HepG2 (cell line): ENCODE measurements at regions not wholly inside any gene's neighbourhood (a gene's known extent, or its start where the extent isn't known, plus 50 kb on each side); places are given as distances from the start of the nearest gene placed in this dataset.

Experiments used
- ATAC-seq: fragments of 200-7000 bp; cut with Tn5 transposase; 3 replicates; pipeline ENCODE4 v1.9.1; 2020; ENCODE audit warnings: mild to moderate bottlenecking, moderate library complexity
- BruUV-seq: library from RNA; stranded (reverse); fragments of 400-500 nt; replicated peaks from 2 replicates; lab custom pipeline; 2021; lab: Mats Ljungman, UMichigan
- CTCF ChIA-PET: fragments of 300-600 bp; formaldehyde crosslinking; extraction: SDS; loops from one replicate; lab custom pipeline; 2021; ENCODE audit warnings: low total read pairs, inconsistent platforms, low intra/inter-chr PET ratio; lab: Yijun Ruan, JAX
- POLR2A ChIA-PET: fragments of 350-600 bp; sonication (Branson Sonifier 250); formaldehyde crosslinking; loops from one replicate; lab custom pipeline; 2020; ENCODE audit warnings: antibody characterized with exemption, inconsistent platforms; lab: Yijun Ruan, JAX
- DNase-seq: peaks from one replicate; pipeline ENCODE4 v3.0.0-alpha.2; 2015; ENCODE audit warnings: low spot score
- FAIRE-seq: peaks from 3 replicates; lab custom pipeline; 2011; peaks lifted over from hg19 to GRCh38; lab: Jason Lieb, UNC
- H2AFZ ChIP-seq: one replicate; pipeline ENCODE4 v1.6.1; 2011; ENCODE audit warnings: low read length, inconsistent platforms
- H3K27ac ChIP-seq: fragments of 300-600 bp; 3 replicates; pipeline ENCODE4 v1.8.0; 2011; ENCODE audit warnings: mixed run types, mild to moderate bottlenecking, mixed read lengths, low read length, inconsistent platforms; ENCODE audit not compliant: insufficient read depth; ENCODE audit errors: extremely low read length
- H3K27me3 ChIP-seq, 2 experiments: fragments of 200-600 bp in 1 of 2; 2 replicates in 1 of 2; 3 replicates in 1 of 2; pipeline versions ENCODE4 v1.6.0 to v1.8.0; 2011; ENCODE audit warnings: low read length in 2 of 2, mild to moderate bottlenecking in 2 of 2, moderate library complexity in 2 of 2, inconsistent platforms in 1 of 2; ENCODE audit not compliant: insufficient read depth in 2 of 2, control insufficient read depth in 1 of 2
- H3K36me3 ChIP-seq, 2 experiments: fragments of 200-600 bp in 1 of 2; replicated peaks in 1 of 2; 2 replicates in 1 of 2; 3 replicates in 1 of 2; pipeline versions ENCODE4 v1.5.1 to v1.8.0; 2011; ENCODE audit warnings: low read length in 2 of 2, inconsistent platforms in 1 of 2; ENCODE audit not compliant: insufficient read depth in 2 of 2, control insufficient read depth in 1 of 2
- H3K4me1 ChIP-seq: 2 replicates; pipeline ENCODE4 v1.5.1; 2012; ENCODE audit warnings: low read length, inconsistent platforms; ENCODE audit not compliant: insufficient read depth
- H3K4me2 ChIP-seq: 2 replicates; pipeline ENCODE4 v1.6.0; 2011; ENCODE audit warnings: low read depth, low read length, inconsistent platforms
- H3K4me3 ChIP-seq, 3 experiments: fragments of 200-600 bp in 1 of 3; sonication (generic), shearing (Covaris generic) in 1 of 3; replicated peaks in 1 of 3; 2 replicates each; pipeline ENCODE4 v1.5.1; 2011 to 2016; ENCODE audit warnings: low read length in 3 of 3, inconsistent platforms in 2 of 3, low read depth in 2 of 3, mild to moderate bottlenecking in 2 of 3, control low read depth in 1 of 3, mixed read lengths in 1 of 3; ENCODE audit not compliant: insufficient read depth in 1 of 3
- H3K79me2 ChIP-seq: one replicate; pipeline ENCODE4 v1.6.1; 2011; ENCODE audit warnings: low read length, inconsistent platforms; ENCODE audit not compliant: insufficient read depth
- H3K9ac ChIP-seq: 2 replicates; pipeline ENCODE4 v1.6.0; 2011; ENCODE audit warnings: mild to moderate bottlenecking, low read depth, low read length, inconsistent platforms; ENCODE audit not compliant: insufficient read depth
- H3K9me3 ChIP-seq: 2 replicates; pipeline ENCODE4 v1.5.1; 2012; ENCODE audit warnings: mild to moderate bottlenecking, low read length
- H4K20me1 ChIP-seq: 2 replicates; pipeline ENCODE4 v1.6.0; 2011; ENCODE audit warnings: inconsistent platforms, mild to moderate bottlenecking, low read length, moderate library complexity; ENCODE audit not compliant: insufficient read depth
- AFF4 ChIP-seq: sonication (generic); formaldehyde crosslinking; IDR thresholded peaks from 2 replicates; pipeline ENCODE4 v1.4.0; 2020; ENCODE audit warnings: missing genetic modification reagents
- ARNT2 ChIP-seq: sonication (generic); formaldehyde crosslinking; IDR thresholded peaks from 2 replicates; pipeline ENCODE4 v1.8.0; 2022; ENCODE audit warnings: mild to moderate bottlenecking, low read depth, missing genetic modification reagents, moderate library complexity
- FOXK2 ChIP-seq: fragments of 450-650 bp; IDR thresholded peaks from 2 replicates; pipeline ENCODE4 v1.6.1; 2016
- GABPB1 ChIP-seq: IDR thresholded peaks from 2 replicates; pipeline ENCODE4 v1.6.1; 2016; ENCODE audit warnings: mild to moderate bottlenecking, missing genetic modification reagents, moderate library complexity, missing compliant biosample characterization
- HOXA9 ChIP-seq: sonication (generic); formaldehyde crosslinking; IDR thresholded peaks from 2 replicates; pipeline ENCODE4 v1.8.1; 2022; ENCODE audit warnings: missing genetic modification reagents, mild to moderate bottlenecking, moderate library complexity, borderline replicate concordance
- MAZ ChIP-seq, 2 experiments: sonication (generic) in 1 of 2; formaldehyde crosslinking in 1 of 2; IDR thresholded peaks; 2 replicates each; pipeline versions ENCODE4 v1.5.0 to v1.6.1; 2012 to 2020; ENCODE audit warnings: low read depth in 2 of 2, mild to moderate bottlenecking in 2 of 2, borderline replicate concordance in 1 of 2, improper control_type of control experiment in 1 of 2, low read length in 1 of 2, missing genetic modification reagents in 1 of 2, moderate library complexity in 1 of 2
- MLX ChIP-seq: IDR thresholded peaks from 2 replicates; pipeline ENCODE4 v1.6.1; 2016
- RELA ChIP-seq: sonication (generic); formaldehyde crosslinking; IDR thresholded peaks from 2 replicates; pipeline ENCODE4 v1.4.0; 2020; ENCODE audit warnings: missing genetic modification reagents
- ZBTB1 ChIP-seq: sonication (generic); formaldehyde crosslinking; IDR thresholded peaks from 2 replicates; pipeline ENCODE4 v1.4.0; 2020; ENCODE audit warnings: missing genetic modification reagents, borderline replicate concordance
- ZBTB34 ChIP-seq: sonication (generic); formaldehyde crosslinking; IDR thresholded peaks from 2 replicates; pipeline ENCODE4 v1.8.0; 2022; ENCODE audit warnings: mild to moderate bottlenecking, missing genetic modification reagents
- ZMYM2 ChIP-seq: sonication (generic); formaldehyde crosslinking; IDR thresholded peaks from 2 replicates; pipeline ENCODE4 v1.8.0; 2022; ENCODE audit warnings: mild to moderate bottlenecking, missing genetic modification reagents
- ZNF12 ChIP-seq: sonication (generic); formaldehyde crosslinking; IDR thresholded peaks from 2 replicates; pipeline ENCODE4 v1.5.0; 2020; ENCODE audit warnings: missing genetic modification reagents
- ZNF788 ChIP-seq: sonication (generic); formaldehyde crosslinking; IDR thresholded peaks from 2 replicates; pipeline ENCODE4 v1.5.0; 2020; ENCODE audit warnings: mild to moderate bottlenecking, missing genetic modification reagents, borderline replicate concordance
- WGBS: methylation state at CpG from one replicate; pipeline ENCODE4 v1.1.6; 2017; ENCODE audit warnings: low lambda C conversion rate; 5-methylcytosine and 5-hydroxymethylcytosine counted together
- in situ Hi-C: cut with HindIII; loops from 2 replicates; pipeline ENCODE4 v1.10.0; 2017; ENCODE audit warnings: low pct_unique_long_range_greater_than_20kb; ENCODE audit not compliant: extremely low pct_ligation_motif_present
- intact Hi-C: fragments of 100-400 bp; cut with micrococcal nuclease; formaldehyde crosslinking; loops from one replicate; pipeline ENCODE4 v1.10.0; 2022; ENCODE audit not compliant: unreplicated experiment

GRCh38 chr5:51686622-51687021, 303.4 kb downstream of the ISL1 start:
- no peak overlapping the region for H3K4me3 ChIP-seq
- FAIRE-seq (no peak), DNase-seq (no peak)
- H4K20me1 ChIP-seq = no peaks in the 10 kb centered on the region
- ChIA-PET CTCF (no interaction called here), POLR2A (no interaction called here)
- H3K4me2 ChIP-seq = no peak overlapping the region
- no peaks in the 10 kb centered on the region for H3K36me3 ChIP-seq
- intact Hi-C loops = no loop called here
- in situ Hi-C loops = no loop called here
- no peak overlapping the region for H3K27ac ChIP-seq
- H3K79me2 ChIP-seq = no peaks in the 10 kb centered on the region
- no peaks in the 10 kb centered on the region for H3K9me3 ChIP-seq
- no peak overlapping the region for H3K9ac ChIP-seq
- no TSS peak for BruUV-seq
- H3K4me1 ChIP-seq = no peaks in the 10 kb centered on the region
- no peak for TF ChIP-seq GABPB1 (CRISPR knock-in tag)
- TF ChIP-seq, all 625 proteins: peak for 0
- Histone ChIP-seq H3K27me3 (no peaks in the 10 kb centered on the region), H2AFZ (no peak overlapping the region)
- ATAC-seq = no peak
- WGBS = 5% methylated on average over 1 of the region's 1 CpG

GRCh38 chr5:51691538-51692079, 308.4 kb downstream of the ISL1 start:
- H3K9ac ChIP-seq = no peak overlapping the region
- no peaks in the 10 kb centered on the region for H3K79me2 ChIP-seq
- intact Hi-C loops = no loop called here
- ChIA-PET CTCF (no interaction called here), POLR2A (no interaction called here)
- H3K36me3 ChIP-seq = no peaks in the 10 kb centered on the region
- ATAC-seq = no peak
- peaks cover 8% of the 10 kb centered on the region; the same call in 1 of the 2 replicates for H3K9me3 ChIP-seq
- no peak overlapping the region for H3K4me3 ChIP-seq
- DNase-seq = no peak
- under 1% methylated on average over 4 of the region's 4 CpGs for WGBS
- no peak overlapping the region for H3K27ac ChIP-seq
- BruUV-seq = no TSS peak
- no peaks in the 10 kb centered on the region for H3K27me3 ChIP-seq
- no peak overlapping the region for H3K4me2 ChIP-seq
- no peak for FAIRE-seq
- no peaks in the 10 kb centered on the region for H4K20me1 ChIP-seq
- in situ Hi-C loops = no loop called here
- H3K4me1 ChIP-seq = no peaks in the 10 kb centered on the region
- no peak overlapping the region for H2AFZ ChIP-seq
- TF ChIP-seq AFF4 (CRISPR knock-in tag) (no peak), ARNT2 (no peak), ZMYM2 (CRISPR knock-in tag) (no peak), RELA (no peak), ZNF788 (CRISPR knock-in tag) (no peak), ZBTB34 (CRISPR knock-in tag) (no peak), HOXA9 (CRISPR knock-in tag) (no peak), MLX (CRISPR knock-in tag) (no peak), ZNF12 (CRISPR knock-in tag) (no peak), MAZ (IDR thresholded peaks at IDR 0.05; ENCODE audit: borderline replicate concordance, low read depth, low read length) (no peak), MAZ (CRISPR knock-in tag; IDR thresholded peaks at IDR 0.05; ENCODE audit: low read depth) (no peak), FOXK2 (no peak), ZBTB1 (CRISPR knock-in tag) (no peak)
